Fibroblast of mammary gland (primary cell): ENCODE measurements at regions not wholly inside any gene's neighbourhood (a gene's known extent, or its start where the extent isn't known, plus 50 kb on each side); places are given as distances from the start of the nearest gene placed in this dataset.

Experiments used
- DNase-seq: peaks from one replicate; pipeline ENCODE4 v3.0.0-alpha.2; 2010; ENCODE audit warnings: low read depth
- H3K4me3 ChIP-seq: 2 replicates; pipeline ENCODE4 v1.5.1; 2011; ENCODE audit warnings: low read depth, mild to moderate bottlenecking, low read length, moderate library complexity; ENCODE audit not compliant: control insufficient read depth
- CTCF ChIP-seq: conservative IDR thresholded peaks from 2 replicates; pipeline ENCODE4 v1.5.1; 2011; ENCODE audit warnings: low read depth, low read length, inconsistent platforms; ENCODE audit not compliant: control insufficient read depth, insufficient read depth

- no peak for DNase-seq
- no peak for TF ChIP-seq CTCF
- no peak overlapping the region for H3K4me3 ChIP-seq
These were observed 174.4 kb downstream of the PCSK1 start for GRCh38 chr5:96258692-96259091.

- DNase-seq: peak; percentile 89
- no peak overlapping the region for H3K4me3 ChIP-seq
These were observed 175.1 kb downstream of the PCSK1 start for GRCh38 chr5:96257904-96258303.

GRCh38 chr5:96256795-96257470 lies 176.1 kb downstream of the PCSK1 start:
- no peak for TF ChIP-seq CTCF
- DNase-seq: peak; percentile 97
- no peak overlapping the region for H3K4me3 ChIP-seq

More at GRCh38 chr5:96257904-96258303, 175.1 kb downstream of the PCSK1 start:
- no peak for TF ChIP-seq CTCF

- peak; percentile 93 for DNase-seq
- H3K4me3 ChIP-seq: no peak overlapping the region
- no peak for TF ChIP-seq CTCF
These were observed 177.9 kb downstream of the PCSK1 start for GRCh38 chr5:96254980-96255691.

GRCh38 chr5:96253140-96253539 lies 179.9 kb downstream of the PCSK1 start:
- DNase-seq: no peak
- no peak overlapping the region for H3K4me3 ChIP-seq
- TF ChIP-seq CTCF: no peak

GRCh38 chr5:96252596-96252995 lies 180.5 kb downstream of the PCSK1 start:
- no peak overlapping the region for H3K4me3 ChIP-seq
- DNase-seq: no peak
- TF ChIP-seq CTCF: no peak
